GM18858 (cell line): ENCODE measurements at regions not wholly inside any gene's neighbourhood (a gene's known extent, or its start where the extent isn't known, plus 50 kb on each side); places are given as distances from the start of the nearest gene placed in this dataset.

Experiments
- ATAC-seq: cut with Tn5 transposase; IDR thresholded peaks from one replicate; pipeline ENCODE4 v1.9.1; 2021; ENCODE audit not compliant: unreplicated experiment

GRCh38 chr9:91039125-91039834, 237.7 kb downstream of the SYK start:
- no peak for ATAC-seq

- ATAC-seq = no peak
Measured at GRCh38 chr9:91039835-91040140, 238.2 kb downstream of the SYK start.

GRCh38 chr9:91040371-91041215, 239.0 kb downstream of the SYK start:
- ATAC-seq = no peak

- ATAC-seq = no peak
Measured at GRCh38 chr9:91042024-91042423, 240.4 kb downstream of the SYK start.

- ATAC-seq = no peak
Measured at GRCh38 chr9:91042541-91042940, 240.9 kb downstream of the SYK start.

- ATAC-seq = no peak
Measured at GRCh38 chr9:91043056-91043810, 241.6 kb downstream of the SYK start.

GRCh38 chr9:91043811-91044175, 242.2 kb downstream of the SYK start:
- ATAC-seq = no peak

- no peak for ATAC-seq
Measured at GRCh38 chr9:91044354-91044753, 242.7 kb downstream of the SYK start.

GRCh38 chr9:91045041-91045440, 243.4 kb downstream of the SYK start:
- no peak for ATAC-seq

- no peak for ATAC-seq
Measured at GRCh38 chr9:91047529-91047928, 245.9 kb downstream of the SYK start.

- no peak for ATAC-seq
Measured at GRCh38 chr9:91047993-91048607, 246.5 kb downstream of the SYK start.

GRCh38 chr9:91048749-91049148, 247.1 kb downstream of the SYK start:
- no peak for ATAC-seq

GRCh38 chr9:91053824-91054223, 252.2 kb downstream of the SYK start:
- no peak for ATAC-seq

GRCh38 chr9:91055845-91056244, 254.2 kb downstream of the SYK start:
- no peak for ATAC-seq

- no peak for ATAC-seq
Measured at GRCh38 chr9:91056486-91056885, 254.9 kb downstream of the SYK start.

GRCh38 chr9:91056917-91057316, 255.3 kb downstream of the SYK start:
- ATAC-seq = no peak

- no peak for ATAC-seq
Measured at GRCh38 chr9:91059713-91060112, 258.1 kb downstream of the SYK start.

GRCh38 chr9:91060520-91061343, 259.1 kb downstream of the SYK start:
- ATAC-seq = no peak

GRCh38 chr9:91061506-91061905, 259.9 kb downstream of the SYK start:
- ATAC-seq = no peak

GRCh38 chr9:91062281-91062680, 260.7 kb downstream of the SYK start:
- ATAC-seq = no peak

- ATAC-seq = no peak
Measured at GRCh38 chr9:91063471-91063870, 261.9 kb downstream of the SYK start.
